Esophagus muscularis mucosa (tissue), 4 donors: ENCODE measurements at regions not wholly inside any gene's neighbourhood (a gene's known extent, or its start where the extent isn't known, plus 50 kb on each side); places are given as distances from the start of the nearest gene placed in this dataset.

Experiments
- DNase-seq: peaks from one replicate; pipeline ENCODE4 v3.0.0-alpha.2; 2017; ENCODE audit errors: extremely low spot score
- H3K27ac ChIP-seq, 4 donors: fragments of 200-600 bp; sonication (generic); replicated peaks in 1 of 4; 1 replicate in 3 of 4; 2 replicates in 1 of 4; pipeline ENCODE4 v1.5.1; 2016 to 2019; ENCODE audit warnings: mild to moderate bottlenecking in 1 of 4
- H3K27me3 ChIP-seq, 4 donors: fragments of 200-600 bp; sonication (generic); one replicate each; pipeline versions ENCODE4 v1.5.1 to v1.6.0; 2016 to 2019
- H3K36me3 ChIP-seq, 4 donors: fragments of 200-600 bp; sonication (generic); one replicate each; pipeline ENCODE4 v1.5.1; 2016 to 2019
- H3K4me1 ChIP-seq, 4 donors: fragments of 200-600 bp; sonication (generic); one replicate each; pipeline ENCODE4 v1.5.1; 2016 to 2019
- H3K4me3 ChIP-seq, 4 donors: fragments of 200-600 bp; sonication (generic); 1 replicate in 2 of 4; 2 replicates in 2 of 4; pipeline ENCODE4 v1.5.1; 2016 to 2019; ENCODE audit warnings: mild to moderate bottlenecking in 4 of 4, moderate library complexity in 1 of 4
- H3K9me3 ChIP-seq, 4 donors: fragments of 200-600 bp; sonication (generic); 1 replicate in 3 of 4; 2 replicates in 1 of 4; pipeline ENCODE4 v1.5.1; 2016 to 2019
- CTCF ChIP-seq, 3 experiments: fragments of 200-600 bp in 2 of 3; fragments of 450-650 bp in 1 of 3; sonication (generic) in 2 of 3; IDR thresholded peaks; one replicate each; pipeline ENCODE4 v1.5.1; 2017 to 2019; ENCODE audit warnings: antibody characterized with exemption in 3 of 3, mild to moderate bottlenecking in 2 of 3, moderate library complexity in 1 of 3
- EP300 ChIP-seq: sonication (generic); formaldehyde crosslinking; IDR thresholded peaks from one replicate; pipeline ENCODE4 v1.6.1; 2017; ENCODE audit warnings: antibody characterized with exemption
- POLR2A ChIP-seq: fragments of 450-650 bp; IDR thresholded peaks from one replicate; pipeline ENCODE4 v1.6.1; 2017; ENCODE audit warnings: antibody characterized with exemption, moderate library complexity, mild to moderate bottlenecking, low read depth
- POLR2AphosphoS5 ChIP-seq, 2 donors: sonication (generic); formaldehyde crosslinking; IDR thresholded peaks; one replicate each; pipeline ENCODE4 v1.6.1; 2017; ENCODE audit warnings: antibody characterized with exemption in 2 of 2
- WGBS: methylation state at CpG from one replicate; pipeline ENCODE4 v1.1.5; 2018; 5-methylcytosine and 5-hydroxymethylcytosine counted together
- intact Hi-C: fragments of 100-400 bp; cut with DNase I; formaldehyde crosslinking; loops from one replicate; pipeline ENCODE4 v1.15.1; 2023

DNA sequence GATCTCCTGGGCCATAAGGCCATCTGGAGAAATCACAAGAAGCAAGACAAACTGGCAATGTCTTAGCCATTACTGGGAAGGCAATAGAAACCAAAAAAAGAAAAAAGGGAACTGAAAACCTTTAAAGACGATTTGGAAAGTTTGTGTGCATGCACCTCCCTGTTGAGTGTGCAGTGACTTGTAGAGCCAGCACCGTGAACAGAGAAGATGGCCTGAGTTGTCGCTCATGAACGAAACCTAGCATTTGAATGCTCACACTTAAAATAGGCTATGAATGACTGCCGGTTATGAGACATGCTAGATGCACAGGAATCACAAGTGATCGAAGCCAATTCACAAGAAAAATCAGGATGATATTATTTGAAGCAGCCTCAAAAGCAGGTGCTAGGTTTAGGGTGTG lies 151.3 kb upstream of the ADO start:
- Histone ChIP-seq H3K9me3 (no peaks in the 10 kb centered on the region), H3K27me3 (peaks cover 0 to 2% (median 0%) of the 10 kb centered on the region in 4 donors), H3K4me1 (no peaks in the 10 kb centered on the region), H3K36me3 (no peaks in the 10 kb centered on the region), H3K4me3 (no peak overlapping the region), H3K27ac (no peak overlapping the region)
- WGBS, result 84% methylated on average over 6 of the region's 6 CpGs
- no peak for TF ChIP-seq CTCF (IDR thresholded peaks at IDR 0.05)
- TF ChIP-seq EP300, result no peak
- TF ChIP-seq POLR2A, result no peak
- TF ChIP-seq POLR2AphosphoS5 (IDR thresholded peaks at IDR 0.05), result no peak
- DNase-seq, result no peak
- intact Hi-C loops, result no loop called here

DNA sequence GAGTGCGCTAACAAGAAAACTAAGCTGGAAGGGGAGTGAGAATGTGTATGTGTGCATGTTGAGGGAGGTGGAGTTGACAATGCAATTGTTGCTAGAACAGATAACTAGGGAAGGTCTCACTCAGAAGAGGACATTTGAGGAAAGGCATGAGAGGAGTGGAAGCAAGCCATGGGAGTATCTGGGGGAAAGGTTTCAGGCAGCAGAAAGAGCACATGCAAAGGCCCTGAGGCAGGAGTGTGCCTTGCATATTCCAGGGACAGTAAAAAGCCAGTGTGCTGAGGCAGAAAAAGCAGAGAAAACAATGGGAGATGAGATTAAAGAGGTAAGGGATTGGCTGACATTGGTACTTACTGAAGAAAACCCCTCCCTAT lies 149.6 kb upstream of the ADO start:
- Histone ChIP-seq H3K27me3 (peaks cover 0 to 4% (median 0%) of the 10 kb centered on the region in 4 donors), H3K4me1 (no peaks in the 10 kb centered on the region), H3K27ac (no peak overlapping the region), H3K36me3 (no peaks in the 10 kb centered on the region), H3K9me3 (no peaks in the 10 kb centered on the region), H3K4me3 (no peak overlapping the region)
- TF ChIP-seq POLR2A (no peak), EP300 (no peak), CTCF (IDR thresholded peaks at IDR 0.05) (no peak), POLR2AphosphoS5 (IDR thresholded peaks at IDR 0.05) (no peak)
- no peak for DNase-seq
- intact Hi-C loops, result no loop called here
- WGBS, result 97% methylated on average over 1 of the region's 1 CpG

- intact Hi-C loops, result no loop called here
- H3K9me3 ChIP-seq, result no peaks in the 10 kb centered on the region
- no peak overlapping the region for H3K27ac ChIP-seq
- H3K36me3 ChIP-seq, result no peaks in the 10 kb centered on the region
- peaks cover 0 to 4% (median 0%) of the 10 kb centered on the region in 4 donors for H3K27me3 ChIP-seq
- no peak overlapping the region for H3K4me3 ChIP-seq
- DNase-seq, result no peak
- no peaks in the 10 kb centered on the region for H3K4me1 ChIP-seq
- 95% methylated on average over 6 of the region's 6 CpGs for WGBS
- no peak for TF ChIP-seq POLR2AphosphoS5 (IDR thresholded peaks at IDR 0.05)
Observed at GRCh38 chr10:62655337-62655994, 149.1 kb upstream of the ADO start.

DNA sequence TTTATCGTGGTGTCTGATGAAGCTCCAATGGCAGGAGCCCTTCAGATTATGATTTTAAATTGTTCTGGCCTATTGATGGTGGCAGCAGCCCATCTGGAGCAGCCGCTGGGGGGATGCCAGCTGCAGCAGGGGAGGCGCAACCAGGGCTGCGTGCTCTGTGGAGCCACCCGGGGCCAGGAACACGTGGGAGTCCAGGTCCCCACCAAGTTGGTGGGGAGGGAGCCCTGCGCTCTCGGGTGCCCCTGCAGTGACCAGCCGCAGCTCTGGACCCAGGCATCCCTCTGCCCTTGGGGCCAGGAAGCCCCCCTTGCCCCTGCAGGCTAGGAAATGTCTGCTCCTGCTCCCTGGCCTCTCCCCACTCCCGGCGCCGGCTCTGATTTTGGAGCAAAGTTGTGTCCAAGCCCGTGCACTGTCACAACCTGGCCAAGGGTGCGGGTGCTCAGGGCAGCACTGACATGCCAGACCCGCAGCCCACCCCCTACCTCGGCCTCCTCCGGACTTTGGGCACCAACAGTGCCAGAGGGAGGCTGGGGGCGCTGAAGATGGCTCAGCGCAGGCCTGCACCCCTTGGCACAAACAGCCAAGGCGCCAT lies 147.2 kb upstream of the ADO start:
- H3K4me3 ChIP-seq, result no peak overlapping the region
- WGBS, result 89% methylated on average over 6 of the region's 20 CpGs

DNA sequence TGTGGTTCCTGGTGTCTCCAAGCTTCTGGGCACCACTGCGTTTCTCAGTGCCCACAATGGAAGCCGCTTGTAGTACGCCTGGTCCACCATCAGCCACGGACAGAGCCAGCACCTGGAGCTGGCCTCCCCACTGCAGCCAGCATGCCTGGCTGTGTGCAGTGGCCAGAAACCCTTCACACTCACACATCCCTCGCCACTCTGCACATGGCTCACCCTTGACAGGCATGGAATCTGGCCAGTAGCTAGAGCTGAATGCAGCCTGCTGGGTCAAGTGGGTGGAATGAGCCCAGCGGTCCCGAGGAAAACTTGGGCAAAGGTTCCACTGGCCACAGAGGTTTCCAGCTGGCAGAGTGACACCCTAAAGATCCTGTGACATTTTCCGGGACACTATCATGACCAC lies 146.0 kb upstream of the ADO start:
- no peak for DNase-seq
- H3K36me3 ChIP-seq, result no peaks in the 10 kb centered on the region
- no peak overlapping the region for H3K4me3 ChIP-seq
- WGBS, result 80% methylated on average over 2 of the region's 8 CpGs
- H3K9me3 ChIP-seq, result no peaks in the 10 kb centered on the region
- H3K27me3 ChIP-seq, result peaks cover 0 to 4% (median 0%) of the 10 kb centered on the region in 4 donors
- H3K27ac ChIP-seq, result no peak overlapping the region
- intact Hi-C loops, result no loop called here
- no peaks in the 10 kb centered on the region for H3K4me1 ChIP-seq
- TF ChIP-seq EP300, result no peak

More for the DNA sequence above, 147.2 kb upstream of the ADO start:
- Histone ChIP-seq H3K27ac (no peak overlapping the region), H3K9me3 (no peaks in the 10 kb centered on the region), H3K4me1 (no peaks in the 10 kb centered on the region), H3K36me3 (no peaks in the 10 kb centered on the region), H3K27me3 (peaks cover 0 to 4% (median 0%) of the 10 kb centered on the region in 4 donors)
- TF ChIP-seq EP300 (no peak), POLR2A (no peak), CTCF (IDR thresholded peaks at IDR 0.05) (no peak), POLR2AphosphoS5 (IDR thresholded peaks at IDR 0.05) (no peak)
- intact Hi-C loops, result no loop called here
- DNase-seq, result no peak

GRCh38 chr10:62661143-62661542 lies 143.4 kb upstream of the ADO start:
- TF ChIP-seq POLR2A (no peak), POLR2AphosphoS5 (IDR thresholded peaks at IDR 0.05) (no peak), EP300 (no peak), CTCF (IDR thresholded peaks at IDR 0.05) (no peak)
- H3K4me3 ChIP-seq, result no peak overlapping the region
- no peaks in the 10 kb centered on the region for H3K9me3 ChIP-seq
- no peaks in the 10 kb centered on the region for H3K36me3 ChIP-seq
- DNase-seq, result no peak
- H3K27me3 ChIP-seq, result peaks cover 0 to 4% (median 0%) of the 10 kb centered on the region in 4 donors
- WGBS, result 69% methylated on average over 3 of the region's 3 CpGs
- no peaks in the 10 kb centered on the region for H3K4me1 ChIP-seq
- intact Hi-C loops, result no loop called here
- H3K27ac ChIP-seq, result no peak overlapping the region
